OCI-LY1 (cell line): ENCODE measurements at regions not wholly inside any gene's neighbourhood (a gene's known extent, or its start where the extent isn't known, plus 50 kb on each side); places are given as distances from the start of the nearest gene placed in this dataset.

Source experiments
- EZH2 ChIP-seq: fragments of 200-600 bp; sonication (generic), shearing (Covaris generic); IDR thresholded peaks from 2 replicates; pipeline ENCODE4 v1.8.0; 2017; ENCODE audit warnings: borderline replicate concordance, mixed run types, mild to moderate bottlenecking, antibody characterized with exemption, low read length, moderate library complexity, mixed read lengths
- TF ChIP-seq, protein P1 (sequence below): fragments of 200-600 bp; sonication (generic), shearing (Covaris generic); IDR thresholded peaks from 2 replicates; pipeline ENCODE4 v1.5.1; 2017; ENCODE audit warnings: mild to moderate bottlenecking, antibody characterized with exemption, low read length, moderate library complexity, mixed read lengths

DNA sequence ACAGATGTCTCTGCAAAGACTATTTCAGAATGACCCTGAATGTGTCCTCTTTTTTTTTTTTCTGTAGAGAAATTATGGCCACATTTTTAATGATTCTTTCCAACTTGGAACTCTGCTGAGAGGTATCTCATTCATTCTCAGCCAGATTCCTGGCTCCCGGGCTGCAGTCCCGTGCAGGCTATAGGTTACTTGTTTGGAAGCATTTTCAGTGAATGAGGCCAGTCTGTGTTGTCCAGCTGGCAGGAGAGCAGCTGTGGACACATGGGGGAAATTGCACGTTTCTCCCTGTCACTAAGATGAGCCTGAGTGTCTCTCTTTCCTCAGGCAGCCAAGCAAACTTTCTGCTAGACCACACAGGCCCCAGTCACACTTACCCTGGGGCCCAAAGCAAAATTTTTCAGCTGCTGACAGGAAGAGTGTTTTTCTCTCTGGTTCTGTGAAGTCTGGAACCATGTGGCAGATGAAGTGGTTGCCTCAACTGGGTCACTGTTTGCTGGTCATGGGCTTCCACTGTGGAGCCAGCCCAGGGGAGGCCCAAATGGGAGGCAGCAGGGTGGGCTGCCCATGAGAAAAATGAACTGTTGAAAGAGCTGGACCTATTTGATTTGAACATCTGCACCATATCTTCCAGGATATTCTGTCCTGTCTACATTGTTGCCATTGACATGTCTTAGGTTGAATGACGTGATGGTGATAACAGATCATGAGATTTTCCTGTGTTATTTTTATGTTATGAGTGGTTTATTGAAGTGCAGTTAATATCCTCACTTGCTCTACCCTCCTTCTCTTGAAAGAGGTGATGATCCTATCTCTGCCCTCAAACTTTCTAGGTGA lies 431.2 kb downstream of the LPIN1 start:
- TF ChIP-seq, protein P1, sequence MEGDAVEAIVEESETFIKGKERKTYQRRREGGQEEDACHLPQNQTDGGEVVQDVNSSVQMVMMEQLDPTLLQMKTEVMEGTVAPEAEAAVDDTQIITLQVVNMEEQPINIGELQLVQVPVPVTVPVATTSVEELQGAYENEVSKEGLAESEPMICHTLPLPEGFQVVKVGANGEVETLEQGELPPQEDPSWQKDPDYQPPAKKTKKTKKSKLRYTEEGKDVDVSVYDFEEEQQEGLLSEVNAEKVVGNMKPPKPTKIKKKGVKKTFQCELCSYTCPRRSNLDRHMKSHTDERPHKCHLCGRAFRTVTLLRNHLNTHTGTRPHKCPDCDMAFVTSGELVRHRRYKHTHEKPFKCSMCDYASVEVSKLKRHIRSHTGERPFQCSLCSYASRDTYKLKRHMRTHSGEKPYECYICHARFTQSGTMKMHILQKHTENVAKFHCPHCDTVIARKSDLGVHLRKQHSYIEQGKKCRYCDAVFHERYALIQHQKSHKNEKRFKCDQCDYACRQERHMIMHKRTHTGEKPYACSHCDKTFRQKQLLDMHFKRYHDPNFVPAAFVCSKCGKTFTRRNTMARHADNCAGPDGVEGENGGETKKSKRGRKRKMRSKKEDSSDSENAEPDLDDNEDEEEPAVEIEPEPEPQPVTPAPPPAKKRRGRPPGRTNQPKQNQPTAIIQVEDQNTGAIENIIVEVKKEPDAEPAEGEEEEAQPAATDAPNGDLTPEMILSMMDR: no peak
- no peak for TF ChIP-seq EZH2
